GM19372 (cell line): ENCODE measurements at regions not wholly inside any gene's neighbourhood (a gene's known extent, or its start where the extent isn't known, plus 50 kb on each side); places are given as distances from the start of the nearest gene placed in this dataset.

Experiments used
- ATAC-seq: cut with Tn5 transposase; IDR thresholded peaks from one replicate; pipeline ENCODE4 v1.9.1; 2021; ENCODE audit warnings: mild to moderate bottlenecking, low read depth, moderate library complexity; ENCODE audit not compliant: unreplicated experiment

- ATAC-seq = no peak
These were observed 51.0 kb upstream of the NXPH2 start for GRCh38 chr2:138831154-138831553.

GRCh38 chr2:138830547-138830946 lies 50.4 kb upstream of the NXPH2 start:
- ATAC-seq = no peak
